SK-MEL-5 (cell line): ENCODE measurements at regions not wholly inside any gene's neighbourhood (a gene's known extent, or its start where the extent isn't known, plus 50 kb on each side); places are given as distances from the start of the nearest gene placed in this dataset.
A peak's percentile ranks its signal among the peaks of the same experiment; 100 is the strongest.

Experiments used
- DNase-seq: peaks from one replicate; pipeline ENCODE4 v3.0.0-alpha.2; 2016; ENCODE audit warnings: low read depth, low spot score
- in situ Hi-C: cut with HindIII; loops from 2 replicates; pipeline ENCODE4 v1.10.0; 2016; ENCODE audit warnings: low sequenced_read_pairs, high pct_unique_total_duplicates, low pct_unique_long_range_greater_than_20kb

- in situ Hi-C loops, result no loop called here
- no peak for DNase-seq
Measured at GRCh38 chr12:92597997-92598396, 104.8 kb upstream of the PLEKHG7 start.

- in situ Hi-C loops, result no loop called here
- DNase-seq, result no peak
Measured at GRCh38 chr12:92597118-92597517, 105.7 kb upstream of the PLEKHG7 start.

DNA sequence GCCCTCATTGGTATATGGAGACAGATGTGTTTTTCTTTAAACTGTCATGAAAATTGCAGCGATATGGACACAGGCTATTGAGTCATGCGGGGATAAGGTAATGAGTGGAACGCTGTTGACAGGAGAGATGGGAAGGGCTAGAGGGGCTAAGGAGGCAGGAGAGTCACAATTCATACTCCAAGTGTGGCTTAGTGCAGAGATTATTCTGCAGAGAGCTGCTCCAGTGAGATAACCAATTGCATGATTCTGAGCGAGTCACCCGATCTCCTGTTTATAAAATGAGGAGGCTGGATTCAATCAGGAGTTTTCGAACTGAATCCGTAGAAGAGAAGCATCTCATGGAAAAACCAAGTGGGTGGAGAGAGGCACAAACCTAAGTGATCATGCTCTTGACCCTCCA lies 106.4 kb upstream of the PLEKHG7 start:
- in situ Hi-C loops, result no loop called here
- no peak for DNase-seq

DNA sequence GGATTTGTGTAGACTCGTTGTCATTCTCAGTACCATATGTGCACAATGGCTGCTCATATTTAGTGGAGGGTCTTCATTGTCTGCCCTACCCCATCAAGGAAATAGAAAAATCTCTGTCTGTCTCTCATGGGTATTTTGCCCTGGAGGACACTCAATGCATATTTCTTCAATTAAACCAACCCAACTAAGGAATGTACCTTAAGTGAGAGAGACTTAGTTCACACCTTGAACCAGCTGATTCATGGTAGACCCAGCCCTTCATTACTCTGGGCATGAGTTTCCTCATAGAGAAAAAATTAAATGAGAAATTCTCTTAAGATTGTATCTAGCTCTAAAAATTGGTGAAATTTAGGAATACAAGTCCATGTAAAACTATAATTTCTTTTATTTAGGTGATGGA lies 107.1 kb upstream of the PLEKHG7 start:
- no peak for DNase-seq
- in situ Hi-C loops, result no loop called here

DNA sequence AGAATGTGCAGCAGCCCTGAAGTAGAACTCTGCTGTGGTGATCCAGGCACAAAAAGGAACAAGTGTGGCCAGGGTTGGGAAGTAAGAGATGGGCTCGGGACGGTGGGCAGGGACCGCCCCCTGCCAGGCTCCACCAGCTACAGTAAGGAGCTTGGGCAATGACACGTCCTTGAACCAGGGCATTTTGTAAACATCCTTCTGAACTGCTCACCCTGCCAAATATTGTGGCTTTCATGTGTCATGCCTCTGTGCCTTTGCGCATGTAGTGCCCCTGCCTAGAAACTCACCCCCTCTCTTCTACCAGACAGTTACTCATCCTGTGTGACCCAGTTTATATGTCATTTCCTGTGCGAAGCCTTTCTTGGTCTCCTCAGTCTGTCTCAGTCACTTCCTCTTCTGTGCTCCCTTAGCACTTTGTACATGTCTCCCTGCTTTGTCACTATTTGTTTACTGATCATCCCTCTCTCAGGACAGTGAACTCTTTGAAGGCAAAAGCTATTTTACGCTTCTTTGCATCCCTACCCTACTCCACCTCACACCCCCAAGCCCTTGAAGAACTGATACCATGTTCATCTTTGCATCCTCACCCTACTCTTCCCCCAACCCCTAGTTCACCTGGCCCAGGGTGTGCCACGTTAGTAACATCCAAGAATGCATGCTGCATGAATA lies 108.9 kb upstream of the PLEKHG7 start:
- in situ Hi-C loops, result no loop called here
- no peak for DNase-seq

DNA sequence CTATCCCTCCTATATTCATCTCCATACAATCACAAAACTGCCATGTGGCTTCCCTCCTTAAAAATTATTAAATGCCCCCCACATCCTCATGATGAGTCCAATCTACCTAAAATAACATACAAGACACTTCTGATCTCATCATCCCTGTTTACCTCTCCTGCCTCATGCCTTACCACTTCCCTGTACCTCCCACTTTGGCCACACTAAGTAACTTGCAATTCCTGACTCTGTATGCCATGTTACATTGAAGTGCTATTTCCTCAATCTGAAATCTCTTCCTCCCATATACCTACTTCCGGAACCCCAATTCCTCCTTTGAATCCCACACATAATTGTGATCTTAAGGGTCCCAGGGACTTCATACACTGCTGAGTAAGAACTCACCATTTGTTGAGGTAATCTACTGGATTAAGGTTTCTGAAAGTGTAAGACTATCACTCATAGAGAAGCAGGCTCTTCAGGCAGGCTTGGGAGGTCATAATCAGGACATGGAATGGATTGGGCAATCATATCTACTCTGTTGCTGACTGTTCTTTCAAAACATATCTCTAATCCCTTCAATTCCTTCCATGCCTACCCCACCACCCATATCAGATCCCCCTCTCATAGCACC lies 117.6 kb upstream of the PLEKHG7 start:
- in situ Hi-C loops, result no loop called here
- DNase-seq, result no peak

- no peak for DNase-seq
- in situ Hi-C loops, result no loop called here
Measured at GRCh38 chr12:92583910-92584309, 118.9 kb upstream of the PLEKHG7 start.

GRCh38 chr12:92582893-92583292 lies 119.9 kb upstream of the PLEKHG7 start:
- DNase-seq, result no peak
- in situ Hi-C loops, result no loop called here

GRCh38 chr12:92582475-92582874 lies 120.3 kb upstream of the PLEKHG7 start:
- in situ Hi-C loops, result no loop called here
- no peak for DNase-seq

- in situ Hi-C loops, result no loop called here
- DNase-seq, result no peak
Measured at GRCh38 chr12:92581604-92582003, 121.2 kb upstream of the PLEKHG7 start.

- no peak for DNase-seq
- in situ Hi-C loops, result no loop called here
Measured at GRCh38 chr12:92574911-92575570, 127.7 kb upstream of the PLEKHG7 start.

DNA sequence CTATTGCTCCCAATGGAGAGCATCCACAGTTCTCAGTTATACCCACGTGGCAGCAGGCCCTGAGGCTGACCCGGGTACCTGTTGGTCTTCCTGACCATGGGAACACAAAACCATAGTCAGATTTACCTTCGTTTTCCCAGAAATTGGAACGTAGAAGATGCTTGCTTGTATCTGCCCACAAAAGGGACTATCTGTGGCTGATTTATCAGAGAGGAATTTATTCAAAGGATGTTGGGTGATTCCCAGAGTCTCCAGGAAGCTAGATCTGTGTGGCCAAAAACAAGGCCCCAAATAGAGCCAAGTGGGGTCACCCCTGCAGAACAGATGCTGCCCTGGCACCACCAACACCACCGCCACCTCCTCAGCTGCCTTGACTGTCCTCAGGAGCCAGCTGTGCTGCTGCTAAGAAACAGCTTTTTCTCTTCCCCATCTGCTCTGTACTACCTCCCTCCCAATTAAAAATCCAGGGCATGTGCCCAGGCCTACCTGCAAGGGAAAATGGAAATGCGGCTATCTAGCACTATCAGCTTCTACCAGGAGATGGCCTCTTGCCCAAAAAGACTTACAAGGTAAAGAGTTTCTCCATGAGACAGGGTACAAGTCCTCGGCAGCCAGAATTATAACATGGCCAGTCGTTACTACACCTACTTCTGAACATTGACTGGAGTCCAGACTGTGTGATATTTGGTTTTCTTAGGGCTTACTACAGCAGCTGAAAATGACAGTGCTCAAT lies 128.6 kb upstream of the PLEKHG7 start:
- in situ Hi-C loops, result no loop called here
- peak; percentile 75 for DNase-seq

- in situ Hi-C loops, result no loop called here
- DNase-seq, result peak; percentile 63
Measured at GRCh38 chr12:92573104-92573503, 129.7 kb upstream of the PLEKHG7 start.

- no peak for DNase-seq
- in situ Hi-C loops, result no loop called here
Measured at GRCh38 chr12:92571844-92572543, 130.8 kb upstream of the PLEKHG7 start.

DNA sequence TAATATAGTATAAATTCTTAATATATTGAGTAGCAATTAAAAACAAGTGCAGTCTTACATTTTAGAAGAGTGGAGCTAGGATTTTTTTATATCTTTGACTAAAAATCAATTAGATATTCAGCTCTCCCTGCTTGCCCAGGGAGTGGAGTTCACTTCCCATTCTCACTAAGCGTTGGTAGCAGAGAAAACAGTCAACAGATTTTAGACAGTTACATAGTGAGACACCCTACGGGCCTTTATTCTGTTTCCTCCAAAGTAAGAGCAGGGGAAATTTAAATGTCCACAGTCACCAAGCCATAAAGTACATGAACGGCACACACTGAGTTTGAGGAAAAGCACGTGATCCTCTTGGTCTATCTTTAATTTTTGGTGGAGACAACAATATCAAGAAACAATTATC lies 131.6 kb upstream of the PLEKHG7 start:
- in situ Hi-C loops, result no loop called here
- DNase-seq, result no peak

GRCh38 chr12:92570056-92570753 lies 132.6 kb upstream of the PLEKHG7 start:
- in situ Hi-C loops, result no loop called here
- peak; percentile 94 for DNase-seq

- DNase-seq, result no peak
- in situ Hi-C loops, result no loop called here
Measured at GRCh38 chr12:92568691-92569090, 134.1 kb upstream of the PLEKHG7 start.
